NCI-H1694 (cell line): ENCODE measurements at regions not wholly inside any gene's neighbourhood (a gene's known extent, or its start where the extent isn't known, plus 50 kb on each side); places are given as distances from the start of the nearest gene placed in this dataset.

Experiments
- DNase-seq: peaks from one replicate; lab custom pipeline; 2025; lab: John Stamatoyannopoulos, UW

DNA sequence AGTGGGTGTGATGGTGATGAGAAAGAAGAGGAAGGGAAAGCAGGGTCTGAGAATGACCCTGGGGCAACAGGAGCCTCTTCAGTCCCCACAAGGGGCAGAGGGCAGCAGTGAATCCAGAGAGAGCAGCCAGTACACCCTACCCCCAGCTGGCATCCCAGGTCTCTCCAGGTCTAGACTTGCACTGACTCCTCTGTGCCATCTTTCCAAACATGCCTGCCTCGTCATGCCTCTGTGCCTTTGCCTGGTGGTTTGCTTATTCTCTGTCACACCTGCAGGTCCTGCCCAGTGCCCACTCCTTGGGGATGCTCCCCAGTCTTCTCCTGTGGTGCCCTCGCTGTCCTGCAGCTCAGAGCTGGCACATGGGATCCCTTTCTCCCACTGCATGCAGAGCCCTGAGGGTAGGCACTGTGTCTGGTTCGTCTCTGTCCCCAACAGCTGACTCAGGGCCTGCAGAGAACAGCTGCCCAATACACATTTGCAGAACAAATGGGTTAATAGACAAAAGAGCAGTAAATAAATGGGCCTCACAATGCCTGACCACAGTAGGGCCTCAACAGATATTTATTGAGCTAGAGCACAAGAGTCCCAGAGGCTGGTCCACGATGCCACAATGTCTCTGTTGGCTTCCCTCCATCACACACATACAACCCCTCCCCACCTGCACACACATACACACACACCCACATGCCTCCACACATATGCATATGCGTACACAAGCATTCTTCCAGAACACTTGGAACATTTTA is 89.8 kb downstream of the HS1BP3 start:
- peak; percentile 46 for DNase-seq

DNA sequence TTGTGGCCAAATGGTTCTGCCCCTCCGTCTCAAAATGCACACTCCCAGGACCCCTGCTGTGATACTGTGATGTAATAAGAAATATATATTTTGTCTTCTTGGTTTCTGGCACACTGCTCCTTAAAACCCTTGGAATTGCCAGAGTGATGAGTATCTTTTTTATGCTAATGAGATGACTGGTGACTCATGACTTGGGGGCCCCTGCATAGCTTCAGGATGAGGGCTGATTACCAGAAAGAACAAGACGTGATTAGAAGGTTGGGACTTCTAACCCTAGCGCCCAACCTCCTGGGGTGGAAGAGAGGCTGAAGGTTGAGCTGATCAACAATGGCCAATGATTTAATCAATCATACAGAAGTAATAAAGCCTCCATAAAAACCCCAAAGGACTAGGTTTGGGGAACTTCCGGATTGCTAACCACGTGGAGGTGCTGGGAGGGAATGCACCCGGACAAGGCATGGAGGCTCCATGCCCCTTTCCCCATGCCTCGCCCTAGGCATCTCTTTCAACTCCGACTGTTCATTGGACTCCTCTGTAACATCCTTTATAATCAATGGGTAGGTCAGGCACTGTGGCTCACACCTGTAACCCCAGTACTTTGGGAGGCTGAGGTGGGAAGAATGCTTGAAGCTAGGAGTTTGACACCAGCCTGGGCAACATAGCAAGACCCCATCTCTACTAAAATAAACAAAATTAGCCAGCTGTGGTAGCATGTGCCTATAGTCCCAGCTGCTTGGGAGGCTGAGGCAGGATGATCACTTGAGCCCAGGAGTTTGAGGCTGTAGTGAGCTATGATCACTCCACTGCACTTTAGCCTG is 89.1 kb downstream of the HS1BP3 start:
- DNase-seq: no peak

DNA sequence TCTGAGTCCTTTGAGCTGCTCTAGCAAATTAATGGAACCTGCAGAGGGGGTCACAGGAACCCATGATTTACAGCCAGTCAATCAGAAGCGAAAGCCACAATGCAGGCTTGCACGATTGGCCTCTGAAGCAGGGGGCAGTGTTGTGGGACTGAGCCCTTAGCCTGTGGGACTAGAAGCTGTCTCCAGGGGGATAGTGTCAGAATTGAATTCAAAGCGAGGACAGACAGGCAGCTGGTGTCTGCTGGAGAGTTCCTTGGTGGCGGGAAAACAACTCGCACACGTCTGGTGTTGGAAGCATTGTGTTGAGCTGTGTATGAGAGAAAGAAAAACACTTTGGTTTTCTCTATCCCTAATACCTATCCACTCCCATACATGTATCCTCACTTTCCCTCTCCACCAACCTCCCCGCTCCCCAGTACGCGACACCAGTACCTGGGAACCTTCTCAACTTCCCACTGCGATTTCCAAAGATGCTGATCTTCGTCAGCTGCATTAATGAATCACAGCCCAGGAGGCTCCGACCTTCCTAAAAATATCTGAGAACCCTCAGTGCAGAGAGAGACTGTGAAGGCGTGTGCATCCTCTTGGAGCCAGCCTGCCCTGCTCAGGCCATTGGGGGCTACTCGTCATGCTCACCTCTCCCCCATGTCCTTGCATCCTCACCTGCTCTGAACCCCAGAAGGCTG is 88.2 kb downstream of the HS1BP3 start:
- DNase-seq: peak; percentile 63

DNA sequence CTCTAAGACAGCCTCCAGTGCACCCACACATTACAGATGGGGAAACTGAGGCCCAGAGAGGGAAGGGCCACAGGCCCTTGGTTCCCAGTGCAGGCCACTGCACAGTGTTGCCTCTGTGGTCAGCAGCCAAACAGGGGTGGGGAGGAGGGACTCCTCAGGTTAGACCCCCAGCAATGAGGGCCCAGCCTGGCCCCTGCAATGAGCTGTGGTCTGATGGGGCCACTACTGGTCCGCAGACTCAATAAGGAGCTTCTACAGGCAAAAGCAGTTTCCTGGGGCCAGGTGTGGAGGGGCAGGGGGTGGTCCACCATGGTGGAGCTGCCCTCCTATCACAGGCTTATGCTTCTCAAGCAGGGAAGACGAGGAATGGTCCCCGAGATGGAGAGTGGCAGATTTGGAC is 87.6 kb downstream of the HS1BP3 start:
- no peak for DNase-seq

DNA sequence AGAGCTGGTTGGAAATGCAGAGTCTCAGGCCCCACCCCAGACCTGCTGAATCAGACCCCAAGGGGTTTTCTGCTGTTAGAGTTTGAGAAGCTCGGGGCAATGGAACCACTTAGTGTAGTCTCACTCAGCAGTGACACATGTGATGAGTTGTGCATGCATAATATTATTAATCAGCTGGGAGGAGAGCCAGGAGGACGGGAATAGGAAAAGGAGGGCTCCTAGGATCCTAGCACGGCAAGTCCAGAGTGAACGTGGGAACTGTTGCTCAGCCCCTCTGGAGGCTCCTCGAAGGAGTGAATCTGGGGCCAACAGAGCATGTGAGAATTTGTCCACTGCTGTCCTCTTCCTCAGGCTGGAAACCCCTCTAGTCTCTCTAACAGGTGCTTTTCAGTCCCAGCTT is 87.1 kb downstream of the HS1BP3 start:
- DNase-seq: no peak

DNA sequence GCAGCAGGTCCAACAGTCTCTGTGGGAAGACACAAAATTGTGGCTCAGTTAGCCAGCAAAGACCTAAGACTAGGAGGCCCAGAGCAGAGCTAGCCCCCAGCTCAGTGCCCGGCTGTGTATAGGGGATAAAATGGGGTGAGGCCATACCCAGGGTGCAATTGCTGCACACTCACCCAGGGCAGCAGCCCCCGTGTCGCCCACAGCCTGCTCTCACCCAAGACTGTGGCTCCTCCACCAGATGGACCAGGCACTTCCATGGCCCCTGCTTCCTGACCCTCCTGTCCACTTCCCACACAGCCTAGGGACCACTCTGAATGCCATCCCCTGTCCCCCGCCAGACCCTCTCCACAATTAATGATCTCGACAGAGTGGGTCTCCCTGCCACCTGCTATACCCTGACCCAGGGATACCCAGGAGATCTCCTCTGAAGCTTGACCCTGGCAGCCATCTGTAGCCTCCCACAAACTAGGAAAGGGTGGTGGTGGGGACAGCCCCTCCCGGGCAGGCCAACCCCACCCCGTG is 85.7 kb downstream of the HS1BP3 start:
- DNase-seq: no peak

DNA sequence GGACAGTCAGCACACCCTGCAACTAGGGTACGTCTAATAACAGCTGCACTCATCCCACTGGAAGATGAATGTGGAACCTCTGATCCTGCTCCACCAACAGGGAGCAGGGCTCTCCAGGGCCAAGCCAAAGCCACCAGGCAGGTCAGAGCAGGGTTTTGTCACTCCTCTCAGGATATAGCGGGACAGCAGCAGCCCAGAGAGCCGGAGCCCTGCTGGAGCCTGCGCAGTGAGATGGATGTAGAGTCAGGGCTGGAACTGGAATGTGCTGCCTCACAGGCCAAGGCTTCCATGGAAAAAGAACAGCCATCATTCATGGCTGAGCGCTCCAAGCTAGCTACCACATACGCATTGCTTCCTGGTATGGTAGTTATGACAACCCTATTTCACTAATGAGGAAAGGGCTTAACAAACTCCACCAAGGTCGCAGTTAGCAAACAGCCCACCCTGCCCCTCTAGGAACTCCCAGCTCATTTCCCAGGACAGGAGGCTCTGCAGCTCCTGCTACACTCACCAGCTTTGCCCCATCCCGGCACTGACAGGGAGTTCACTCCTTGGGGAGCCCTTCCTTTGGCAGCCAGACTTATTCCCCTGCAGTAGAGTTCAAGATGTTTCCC is 85.2 kb downstream of the HS1BP3 start:
- DNase-seq: no peak

GRCh38 chr2:20566331-20566730 is 84.6 kb downstream of the HS1BP3 start:
- no peak for DNase-seq

GRCh38 chr2:20567159-20567925 is 83.6 kb downstream of the HS1BP3 start:
- DNase-seq: no peak
